HK-2 (cell line): ENCODE measurements at regions not wholly inside any gene's neighbourhood (a gene's known extent, or its start where the extent isn't known, plus 50 kb on each side); places are given as distances from the start of the nearest gene placed in this dataset.
"Not testable (repeated sequence)": the region's sequence is repeated elsewhere in the genome, so short reads cannot be mapped to it uniquely, and the experiment has no call there.

Experiments
- DNase-seq: peaks from one replicate; pipeline ENCODE4 v3.0.0-alpha.2; 2018; ENCODE audit not compliant: unreplicated experiment

GRCh38 chr9:13817754-13818278, 496.1 kb downstream of the NFIB start:
- DNase-seq: no peak

- DNase-seq: no peak
Observed at GRCh38 chr9:13816837-13817236, 497.1 kb downstream of the NFIB start.

- DNase-seq: no peak
Observed at GRCh38 chr9:13814647-13815400, 499.1 kb downstream of the NFIB start.

- DNase-seq: no peak
Observed at GRCh38 chr9:13811876-13812275, 502.1 kb downstream of the NFIB start.

GRCh38 chr9:13810510-13810909, 503.4 kb downstream of the NFIB start:
- no peak for DNase-seq

- no peak for DNase-seq
Observed at GRCh38 chr9:13809401-13809800, 504.5 kb downstream of the NFIB start.

GRCh38 chr9:13807118-13807517, 506.8 kb downstream of the NFIB start:
- no peak for DNase-seq

GRCh38 chr9:13806714-13807113, 507.2 kb downstream of the NFIB start:
- DNase-seq: no peak

- no peak for DNase-seq
Observed at GRCh38 chr9:13805546-13805945, 508.4 kb downstream of the NFIB start.

GRCh38 chr9:13804532-13804931, 509.4 kb downstream of the NFIB start:
- peak; percentile 15 for DNase-seq

GRCh38 chr9:13800776-13801175, 513.2 kb downstream of the NFIB start:
- DNase-seq: no peak

GRCh38 chr9:13797701-13798100, 516.2 kb downstream of the NFIB start:
- not testable (repeated sequence) for DNase-seq

- no peak for DNase-seq
Observed at GRCh38 chr9:13791816-13792215, 512.3 kb upstream of the MPDZ start.

GRCh38 chr9:13790055-13790454, 510.6 kb upstream of the MPDZ start:
- DNase-seq: no peak

- DNase-seq: no peak
Observed at GRCh38 chr9:13787234-13787833, 507.8 kb upstream of the MPDZ start.

GRCh38 chr9:13786711-13787110, 507.2 kb upstream of the MPDZ start:
- DNase-seq: no peak

GRCh38 chr9:13786131-13786530, 506.6 kb upstream of the MPDZ start:
- no peak for DNase-seq

GRCh38 chr9:13779106-13779505, 499.6 kb upstream of the MPDZ start:
- no peak for DNase-seq

GRCh38 chr9:13778631-13779030, 499.1 kb upstream of the MPDZ start:
- no peak for DNase-seq

- DNase-seq: no peak
Observed at GRCh38 chr9:13770956-13771355, 491.5 kb upstream of the MPDZ start.

GRCh38 chr9:13769641-13770040, 490.1 kb upstream of the MPDZ start:
- DNase-seq: no peak

- no peak for DNase-seq
Observed at GRCh38 chr9:13769006-13769405, 489.5 kb upstream of the MPDZ start.

- no peak for DNase-seq
Observed at GRCh38 chr9:13762209-13762608, 482.7 kb upstream of the MPDZ start.
